DND-41 (cell line): ENCODE measurements at regions not wholly inside any gene's neighbourhood (a gene's known extent, or its start where the extent isn't known, plus 50 kb on each side); places are given as distances from the start of the nearest gene placed in this dataset.
"Not testable (repeated sequence)": the region's sequence is repeated elsewhere in the genome, so short reads cannot be mapped to it uniquely, and the experiment has no call there.

Experiments used
- ATAC-seq: fragments of 200-7000 bp; cut with Tn5 transposase; 3 replicates; pipeline ENCODE4 v1.9.1; 2021; ENCODE audit warnings: low read depth; ENCODE audit not compliant: insufficient read depth
- DNase-seq: peaks from one replicate; pipeline ENCODE4 v3.0.0-alpha.2; 2020
- H2AFZ ChIP-seq: 2 replicates; pipeline ENCODE4 v1.6.0; 2012; ENCODE audit warnings: low read depth, low read length
- H3K27ac ChIP-seq: 2 replicates; pipeline ENCODE4 v1.5.1; 2012; ENCODE audit warnings: low read length, inconsistent platforms
- H3K27me3 ChIP-seq: fragments of 200-600 bp; sonication (generic); 2 replicates; pipeline ENCODE4 v1.6.0; 2012; ENCODE audit warnings: low read length, mild to moderate bottlenecking, inconsistent platforms; ENCODE audit not compliant: insufficient read depth, poor library complexity
- H3K36me3 ChIP-seq: 2 replicates; pipeline ENCODE4 v1.5.1; 2012; ENCODE audit warnings: low read length, inconsistent platforms; ENCODE audit not compliant: insufficient read depth
- H3K4me1 ChIP-seq: 2 replicates; pipeline ENCODE4 v1.5.1; 2012; ENCODE audit warnings: mild to moderate bottlenecking, low read length; ENCODE audit not compliant: insufficient read depth
- H3K4me2 ChIP-seq: 2 replicates; pipeline ENCODE4 v1.6.0; 2012; ENCODE audit warnings: mild to moderate bottlenecking, moderate library complexity, low read length, inconsistent platforms; ENCODE audit not compliant: insufficient read depth
- H3K4me3 ChIP-seq, 2 experiments: fragments of 200-600 bp in 1 of 2; shearing (Covaris generic) in 1 of 2; 2 replicates each; pipeline ENCODE4 v1.5.1; 2012 to 2016; ENCODE audit warnings: inconsistent platforms in 2 of 2, low read length in 2 of 2, mild to moderate bottlenecking in 2 of 2, low read depth in 1 of 2, moderate library complexity in 1 of 2
- H3K79me2 ChIP-seq: 2 replicates; pipeline ENCODE4 v1.6.0; 2012; ENCODE audit warnings: low read length, inconsistent platforms; ENCODE audit not compliant: insufficient read depth
- H3K9ac ChIP-seq: 2 replicates; pipeline ENCODE4 v1.6.0; 2012; ENCODE audit warnings: low read depth, mild to moderate bottlenecking, inconsistent platforms, low read length, moderate library complexity
- H3K9me3 ChIP-seq: 2 replicates; pipeline ENCODE4 v1.5.1; 2012; ENCODE audit warnings: low read length, moderate library complexity, mild to moderate bottlenecking, inconsistent platforms; ENCODE audit not compliant: insufficient read depth, severe bottlenecking
- H4K20me1 ChIP-seq: 2 replicates; pipeline ENCODE4 v1.6.0; 2012; ENCODE audit warnings: low read length; ENCODE audit not compliant: insufficient read depth
- CTCF ChIP-seq: IDR thresholded peaks from 2 replicates; pipeline ENCODE4 v1.5.1; 2012; ENCODE audit warnings: borderline replicate concordance, low read length, moderate library complexity, mild to moderate bottlenecking; ENCODE audit not compliant: poor library complexity, severe bottlenecking; ENCODE audit errors: extremely low read depth
- EZH2 ChIP-seq: IDR thresholded peaks from 3 replicates; pipeline ENCODE4 v1.6.1; 2012; ENCODE audit warnings: borderline replicate concordance, low read depth, mild to moderate bottlenecking, moderate library complexity, low read length, inconsistent platforms; ENCODE audit not compliant: severe bottlenecking

GRCh38 chr9:40913928-40914673 lies 214.4 kb downstream of the FOXD4L6 start:
- no peak overlapping the region for H3K4me2 ChIP-seq
- no peak overlapping the region for H3K9ac ChIP-seq
- H3K4me3 ChIP-seq: no peak overlapping the region
- no peaks in the 10 kb centered on the region for H3K36me3 ChIP-seq
- H3K27me3 ChIP-seq: no peaks in the 10 kb centered on the region
- ATAC-seq (peak; percentile 24; the same call in 2 of the 3 replicates), DNase-seq (no peak)
- H3K79me2 ChIP-seq: no peaks in the 10 kb centered on the region
- H4K20me1 ChIP-seq: no peaks in the 10 kb centered on the region
- no peaks in the 10 kb centered on the region for H3K4me1 ChIP-seq
- peaks cover 10% of the 10 kb centered on the region for H3K9me3 ChIP-seq
- H3K27ac ChIP-seq: no peak overlapping the region
- no peak for TF ChIP-seq CTCF
- no peak for TF ChIP-seq EZH2
- H2AFZ ChIP-seq: no peak overlapping the region

DNA sequence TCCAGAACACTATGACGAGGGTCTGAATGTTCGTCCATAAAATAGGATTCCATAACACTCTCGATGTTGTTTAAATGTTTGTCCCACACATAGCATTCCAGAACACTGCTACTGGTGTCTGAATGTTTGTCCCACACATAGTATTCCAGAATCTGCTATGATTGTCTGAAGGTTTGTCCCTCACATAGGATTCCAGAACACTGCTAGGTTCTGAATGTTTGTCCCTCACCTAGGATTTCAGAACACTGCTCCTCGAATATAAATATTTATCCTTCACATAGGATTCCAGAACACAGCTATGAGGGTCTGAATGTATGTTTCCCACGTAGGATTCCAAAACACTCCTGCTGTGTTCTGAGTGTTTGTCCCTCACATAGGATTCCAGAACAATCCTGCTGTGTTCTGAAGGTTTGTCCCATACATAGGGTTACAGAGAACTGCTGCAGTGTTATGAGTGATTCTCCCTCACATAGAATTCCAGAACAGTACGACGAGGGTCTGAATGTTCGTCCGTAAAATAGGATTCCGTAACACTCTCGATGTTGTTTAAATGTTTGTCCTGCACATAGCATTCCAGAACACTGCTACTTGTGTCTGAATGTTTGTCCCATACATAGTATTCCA lies 215.3 kb downstream of the FOXD4L6 start:
- DNase-seq (no peak), ATAC-seq (no peak)
- H3K27ac ChIP-seq: no peak overlapping the region
- TF ChIP-seq EZH2: no peak
- no peaks in the 10 kb centered on the region for H3K27me3 ChIP-seq
- H3K36me3 ChIP-seq: no peaks in the 10 kb centered on the region
- H3K4me3 ChIP-seq: no peak overlapping the region
- H3K4me2 ChIP-seq: no peak overlapping the region
- peaks cover 12% of the 10 kb centered on the region for H3K9me3 ChIP-seq
- no peak overlapping the region for H2AFZ ChIP-seq
- no peak overlapping the region for H3K9ac ChIP-seq
- H3K79me2 ChIP-seq: no peaks in the 10 kb centered on the region
- no peaks in the 10 kb centered on the region for H3K4me1 ChIP-seq
- H4K20me1 ChIP-seq: no peaks in the 10 kb centered on the region

- not testable (repeated sequence) for H4K20me1 ChIP-seq, H3K27ac ChIP-seq, H3K36me3 ChIP-seq, H3K79me2 ChIP-seq, DNase-seq, H3K4me3 ChIP-seq, ATAC-seq, H2AFZ ChIP-seq, H3K4me1 ChIP-seq, H3K4me2 ChIP-seq, H3K27me3 ChIP-seq, H3K9ac ChIP-seq
- H3K9me3 ChIP-seq: peaks cover 12% of the 10 kb centered on the region
These were observed 215.8 kb downstream of the FOXD4L6 start for GRCh38 chr9:40912679-40913078.

DNA sequence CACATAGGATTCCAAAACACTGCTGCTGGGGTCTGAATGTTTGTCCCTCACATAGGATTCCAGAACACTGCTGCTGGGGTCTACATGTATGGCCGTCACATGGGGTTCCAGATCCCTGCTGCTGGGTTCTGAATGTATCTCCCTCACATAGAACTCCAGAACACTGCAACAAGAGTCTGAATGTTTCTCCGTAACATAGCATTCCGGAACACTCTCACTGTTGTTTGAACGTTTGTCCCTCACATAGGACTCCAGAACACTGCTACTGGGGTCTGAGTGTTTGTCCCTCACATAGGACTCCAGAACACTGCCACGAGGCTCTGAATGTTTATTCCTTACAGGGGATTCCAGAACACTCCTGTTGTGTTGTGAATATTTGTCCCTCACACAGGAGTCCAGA lies 216.8 kb downstream of the FOXD4L6 start:
- ATAC-seq: no peak

GRCh38 chr9:40910995-40911394 lies 217.5 kb downstream of the FOXD4L6 start:
- not testable (repeated sequence) for H2AFZ ChIP-seq, H4K20me1 ChIP-seq, H3K36me3 ChIP-seq, H3K27me3 ChIP-seq, H3K4me2 ChIP-seq, H3K27ac ChIP-seq, ATAC-seq, H3K4me1 ChIP-seq, H3K4me3 ChIP-seq, H3K9ac ChIP-seq, DNase-seq, H3K79me2 ChIP-seq
- H3K9me3 ChIP-seq: peaks cover 12% of the 10 kb centered on the region

More for the DNA sequence above, 216.8 kb downstream of the FOXD4L6 start:
- Histone ChIP-seq H2AFZ (no peak overlapping the region), H3K4me1 (no peaks in the 10 kb centered on the region), H3K36me3 (no peaks in the 10 kb centered on the region), H3K9me3 (peaks cover 15% of the 10 kb centered on the region), H4K20me1 (no peaks in the 10 kb centered on the region), H3K27me3 (no peaks in the 10 kb centered on the region), H3K27ac (no peak overlapping the region), H3K9ac (no peak overlapping the region), H3K79me2 (no peaks in the 10 kb centered on the region), H3K4me2 (no peak overlapping the region), H3K4me3 (no peak overlapping the region)
- no peak for DNase-seq
- TF ChIP-seq CTCF (no peak), EZH2 (no peak)
